HuH-7 (cell line): ENCODE measurements at regions not wholly inside any gene's neighbourhood (a gene's known extent, or its start where the extent isn't known, plus 50 kb on each side); places are given as distances from the start of the nearest gene placed in this dataset.

ENCODE experiments used
- DNase-seq: peaks from one replicate; pipeline ENCODE4 v3.0.0; 2011; ENCODE audit warnings: low spot score

DNA sequence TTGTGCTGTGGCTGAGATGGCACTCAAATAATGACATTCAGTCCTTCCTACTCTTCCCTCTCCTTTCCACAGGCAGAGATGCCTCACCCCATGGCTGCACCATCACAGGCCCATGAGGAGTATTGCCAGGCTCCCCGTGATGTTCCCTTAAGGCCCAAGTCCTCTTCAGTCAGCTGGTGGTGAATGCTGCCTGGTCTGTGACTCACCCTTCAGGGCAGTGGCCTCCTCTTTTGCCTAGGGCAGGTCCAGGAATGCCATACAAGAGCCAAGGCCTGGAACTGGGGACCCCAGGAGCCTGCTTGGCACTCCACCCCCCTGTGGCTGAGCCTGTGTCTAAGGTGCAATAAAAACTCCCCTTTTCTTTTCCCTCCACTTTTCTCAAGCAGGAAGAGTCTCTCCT, 144.2 kb upstream of the GEMIN8 start:
- DNase-seq = no peak

DNA sequence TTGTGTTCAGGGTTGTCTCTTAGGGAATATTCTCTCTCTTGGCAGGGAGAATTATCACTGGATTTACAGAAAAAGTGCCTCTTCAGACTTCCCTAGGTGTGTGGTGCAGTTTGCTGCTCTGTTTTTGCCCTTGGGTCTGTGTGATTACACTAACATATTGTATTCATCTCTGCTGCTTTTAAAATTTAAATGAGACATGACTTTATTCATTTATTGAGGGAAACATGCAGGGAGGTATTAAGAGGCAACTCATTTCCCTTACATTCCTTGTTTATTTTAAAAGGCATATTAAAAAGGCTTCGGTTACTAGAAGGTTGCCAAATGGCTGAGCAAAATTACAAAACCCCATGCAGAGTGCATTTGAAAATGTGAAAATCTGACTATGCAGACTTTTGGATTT, 135.1 kb upstream of the GEMIN8 start:
- DNase-seq = no peak

DNA sequence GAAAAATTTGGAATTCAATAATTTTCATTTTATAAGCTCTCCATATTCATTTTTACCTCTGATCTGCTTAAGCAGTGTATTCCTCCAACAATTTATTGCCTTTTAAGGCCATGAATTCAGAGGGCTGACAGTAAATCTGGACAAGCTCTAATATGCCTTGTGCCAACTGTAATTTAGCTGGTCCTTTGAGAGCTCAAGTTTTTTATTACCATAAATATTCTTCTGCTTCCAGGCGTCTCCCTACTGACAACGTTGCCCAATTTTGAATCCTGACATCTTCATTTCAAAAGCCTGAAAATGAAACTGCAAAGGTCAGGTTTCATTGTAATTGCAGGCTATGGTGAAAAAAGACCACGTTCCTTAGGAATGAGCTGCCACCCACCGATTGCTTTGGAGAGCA, 95.8 kb upstream of the GEMIN8 start:
- DNase-seq = no peak

DNA sequence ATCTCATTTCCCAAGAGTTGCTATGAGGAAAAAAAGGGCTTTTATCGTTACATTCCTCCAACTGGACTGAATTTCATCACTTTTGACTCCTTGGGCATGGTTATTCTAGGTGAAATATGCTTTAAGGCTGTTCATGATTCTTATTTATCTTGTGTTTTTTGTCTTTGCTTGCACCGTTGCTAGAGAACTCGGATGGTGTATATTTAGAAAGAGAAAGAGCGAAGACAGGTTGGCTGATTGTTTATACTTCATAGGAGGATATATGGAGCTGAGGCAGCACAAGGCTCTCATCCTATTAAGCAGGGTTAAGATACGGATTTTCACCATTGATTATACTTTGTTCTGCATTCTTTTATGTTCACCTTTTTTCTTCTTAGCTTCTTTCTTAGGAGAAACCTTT, 94.9 kb upstream of the GEMIN8 start:
- DNase-seq = no peak

DNA sequence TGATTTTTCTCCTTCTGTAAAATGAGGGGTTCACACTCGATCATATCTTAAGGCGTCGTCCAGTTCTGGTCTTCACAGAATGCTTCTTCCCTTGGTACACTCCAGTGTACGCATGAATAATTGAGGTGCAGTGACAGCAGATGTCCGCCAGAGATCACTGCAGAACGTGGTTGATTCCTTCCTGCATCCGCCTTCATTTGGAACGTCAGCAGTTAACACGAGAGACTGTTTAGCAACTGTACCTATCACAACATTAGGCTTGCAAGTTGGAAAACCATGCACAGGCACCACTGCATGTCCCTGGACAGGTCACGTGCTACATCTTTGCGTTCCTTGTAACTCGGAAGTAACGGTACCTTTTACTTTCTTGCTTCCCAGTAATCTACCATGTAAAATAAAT, 66.0 kb upstream of the GEMIN8 start:
- peak; percentile 6 for DNase-seq

DNA sequence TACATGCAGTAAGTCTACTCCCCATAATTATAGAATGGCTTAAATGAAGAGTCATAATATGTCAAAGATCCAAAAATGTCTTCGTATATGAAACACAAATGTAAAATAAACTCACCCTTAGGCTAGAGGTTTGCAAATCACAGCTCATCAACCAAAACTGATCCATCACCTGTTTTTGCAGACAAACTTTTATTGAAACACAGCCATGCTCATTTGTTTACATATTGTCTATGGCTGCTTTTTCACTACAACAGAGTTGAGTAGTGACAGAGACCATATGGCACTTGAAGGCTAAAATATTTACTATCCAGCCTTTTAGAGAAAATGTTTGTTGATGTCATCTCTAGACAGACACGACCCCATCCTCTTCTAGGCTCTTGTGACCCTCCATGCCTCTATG, 64.5 kb upstream of the GEMIN8 start:
- DNase-seq = no peak

DNA sequence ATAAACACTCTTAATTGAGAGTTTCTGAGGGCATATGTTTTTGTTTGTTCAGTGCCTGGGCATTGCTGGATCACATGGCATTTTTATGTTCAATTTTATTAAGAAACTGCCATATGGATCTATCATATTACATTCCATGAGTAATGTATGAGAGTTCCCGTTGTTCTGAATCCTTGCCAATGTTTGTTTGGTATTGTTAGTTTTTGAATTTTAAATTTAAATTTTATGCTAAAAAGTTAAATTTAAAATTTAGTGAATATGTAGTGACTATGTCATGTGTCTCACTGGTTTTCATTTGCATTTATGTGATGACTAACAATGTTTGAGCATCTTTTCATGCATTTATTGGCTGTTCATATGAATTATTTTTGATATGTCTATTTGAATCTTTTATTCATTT, 54.8 kb upstream of the GEMIN8 start:
- no peak for DNase-seq

DNA sequence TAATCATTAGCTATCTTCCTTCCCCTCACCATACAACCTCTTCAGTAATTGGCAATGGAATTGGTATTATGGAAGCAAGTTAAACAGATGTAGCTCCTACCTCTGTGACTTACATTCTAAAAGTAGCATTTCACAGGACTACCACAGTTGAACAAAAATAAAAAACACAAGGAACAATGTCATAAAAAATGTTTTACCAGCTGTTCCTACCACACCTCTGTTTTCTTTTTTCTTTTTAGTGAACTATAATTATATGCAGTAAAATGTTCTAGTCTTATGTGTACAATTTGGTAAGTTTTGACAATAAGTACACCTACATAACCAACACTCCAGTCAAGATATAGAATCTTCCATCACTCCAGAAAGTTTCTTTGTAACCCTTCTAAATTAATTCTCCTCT, 54.1 kb upstream of the GEMIN8 start:
- no peak for DNase-seq

DNA sequence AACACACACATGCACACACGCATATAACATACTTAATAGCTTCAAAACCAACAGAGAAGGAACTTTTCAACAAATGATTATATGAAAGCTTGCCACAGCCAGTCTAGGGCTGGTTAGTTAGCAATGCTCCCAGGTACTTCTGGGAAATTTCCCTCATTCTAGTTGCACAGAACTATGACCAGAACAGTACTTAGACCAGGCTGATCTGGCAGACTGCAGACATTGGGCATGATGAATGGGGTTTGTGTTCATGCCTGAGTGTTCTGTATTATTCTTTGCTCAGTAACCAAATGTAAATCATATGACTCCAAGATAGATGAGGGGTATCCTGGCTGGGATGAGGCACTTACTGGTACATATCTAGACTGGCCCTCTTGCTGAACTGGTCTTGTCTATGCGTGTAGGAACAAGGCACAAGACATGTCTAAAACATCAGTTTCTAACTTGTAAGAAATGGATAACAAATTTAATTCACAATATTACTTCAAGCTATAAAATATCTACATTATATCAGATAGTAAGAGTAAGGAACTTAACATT, 50.3 kb upstream of the GEMIN8 start:
- DNase-seq = no peak
